ENCODE measurements at regions not wholly inside any gene's neighbourhood (a gene's known extent, or its start where the extent isn't known, plus 50 kb on each side); places are given as distances from the start of the nearest gene placed in this dataset.

DNA sequence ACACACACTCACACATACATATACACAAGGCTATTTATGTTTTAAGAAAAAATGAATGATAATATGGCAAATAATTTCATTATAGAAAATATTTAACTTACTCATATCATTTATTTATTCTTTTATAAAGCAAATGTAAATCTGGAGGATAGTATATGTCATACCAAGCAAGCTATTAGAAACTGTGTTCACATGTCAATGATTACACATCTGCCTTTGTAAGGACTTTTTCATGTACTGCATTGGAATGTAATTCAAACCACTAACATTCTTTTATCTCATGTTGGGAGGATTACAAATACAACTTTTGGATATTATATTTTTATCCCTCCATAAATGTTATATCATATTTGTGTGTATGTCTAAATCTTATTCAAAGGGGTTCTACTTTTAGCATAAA lies 1887.4 kb downstream of the NCAM2 start:
- Histone ChIP-seq H3K27ac (no peak overlapping the region), H3K9me3 (no peaks in the 10 kb centered on the region), H3K36me3 (no peaks in the 10 kb centered on the region), H3K4me1 (no peaks in the 10 kb centered on the region), H3K27me3 (no peaks in the 10 kb centered on the region), H3K4me3 (no peak overlapping the region)
- intact Hi-C loops (cut with DNase I; ENCODE audit: low total_unique reads), result no loop called here
- TF ChIP-seq POLR2AphosphoS5 (IDR thresholded peaks at IDR 0.05), result no peak
- no peak for TF ChIP-seq POLR2A (IDR thresholded peaks at IDR 0.05)
- DNase-seq (ENCODE audit: low spot score in 2 of 2), result no peak

DNA sequence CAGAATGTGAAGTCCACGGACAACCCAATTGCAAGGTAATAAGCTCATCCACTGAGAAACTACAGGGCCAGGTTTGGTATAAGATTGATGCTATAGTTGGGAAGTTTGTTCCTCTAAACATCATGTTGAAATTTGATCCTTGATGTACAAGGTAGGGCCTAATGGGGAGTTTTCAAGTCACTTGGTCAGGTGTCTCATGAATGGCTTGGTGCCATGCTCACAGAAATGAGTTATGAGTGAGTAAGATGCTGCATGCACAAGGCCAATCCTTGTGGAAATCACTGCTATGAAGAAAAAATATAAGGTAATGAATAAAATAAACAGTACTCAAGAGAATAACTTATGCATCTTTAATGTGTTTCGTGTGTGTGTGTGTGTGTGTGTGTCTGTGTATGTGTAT lies 1891.2 kb downstream of the NCAM2 start:
- H3K9me3 ChIP-seq, result no peaks in the 10 kb centered on the region

DNA sequence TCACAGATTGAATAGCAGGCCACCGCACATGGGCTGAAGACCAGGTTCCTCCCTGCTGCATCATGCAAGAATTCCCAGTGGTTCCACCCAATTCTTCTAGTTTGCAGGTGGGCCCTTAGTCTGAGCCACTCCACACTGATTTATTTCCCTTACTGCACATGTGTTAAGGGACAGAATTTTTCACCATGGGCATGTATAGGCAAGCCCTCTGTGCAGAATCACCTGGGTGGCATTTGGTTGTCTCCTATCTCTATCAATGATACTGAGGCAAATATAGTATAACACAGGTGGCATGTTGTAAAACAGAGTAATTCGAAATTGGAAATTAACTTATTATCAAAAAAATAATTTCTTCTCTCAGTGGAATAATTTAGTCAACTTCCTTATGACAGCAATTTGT lies 1892.4 kb downstream of the NCAM2 start:
- intact Hi-C loops (cut with DNase I; ENCODE audit: low total_unique reads), result no loop called here
- H3K36me3 ChIP-seq, result no peaks in the 10 kb centered on the region
- no peak for TF ChIP-seq POLR2AphosphoS5 (IDR thresholded peaks at IDR 0.05)
- TF ChIP-seq POLR2A (IDR thresholded peaks at IDR 0.05), result no peak
- TF ChIP-seq, protein P1, sequence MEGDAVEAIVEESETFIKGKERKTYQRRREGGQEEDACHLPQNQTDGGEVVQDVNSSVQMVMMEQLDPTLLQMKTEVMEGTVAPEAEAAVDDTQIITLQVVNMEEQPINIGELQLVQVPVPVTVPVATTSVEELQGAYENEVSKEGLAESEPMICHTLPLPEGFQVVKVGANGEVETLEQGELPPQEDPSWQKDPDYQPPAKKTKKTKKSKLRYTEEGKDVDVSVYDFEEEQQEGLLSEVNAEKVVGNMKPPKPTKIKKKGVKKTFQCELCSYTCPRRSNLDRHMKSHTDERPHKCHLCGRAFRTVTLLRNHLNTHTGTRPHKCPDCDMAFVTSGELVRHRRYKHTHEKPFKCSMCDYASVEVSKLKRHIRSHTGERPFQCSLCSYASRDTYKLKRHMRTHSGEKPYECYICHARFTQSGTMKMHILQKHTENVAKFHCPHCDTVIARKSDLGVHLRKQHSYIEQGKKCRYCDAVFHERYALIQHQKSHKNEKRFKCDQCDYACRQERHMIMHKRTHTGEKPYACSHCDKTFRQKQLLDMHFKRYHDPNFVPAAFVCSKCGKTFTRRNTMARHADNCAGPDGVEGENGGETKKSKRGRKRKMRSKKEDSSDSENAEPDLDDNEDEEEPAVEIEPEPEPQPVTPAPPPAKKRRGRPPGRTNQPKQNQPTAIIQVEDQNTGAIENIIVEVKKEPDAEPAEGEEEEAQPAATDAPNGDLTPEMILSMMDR (IDR thresholded peaks at IDR 0.05), result no peak
- H3K27ac ChIP-seq, result no peak overlapping the region
- no peaks in the 10 kb centered on the region for H3K4me1 ChIP-seq
- no peak for DNase-seq (ENCODE audit: low spot score in 2 of 2)
- no peaks in the 10 kb centered on the region for H3K9me3 ChIP-seq
- no peaks in the 10 kb centered on the region for H3K27me3 ChIP-seq
- H3K4me3 ChIP-seq, result no peak overlapping the region

More for the DNA sequence above, 1891.2 kb downstream of the NCAM2 start:
- no peaks in the 10 kb centered on the region for H3K4me1 ChIP-seq
- intact Hi-C loops (cut with DNase I; ENCODE audit: low total_unique reads), result no loop called here
- TF ChIP-seq POLR2A (IDR thresholded peaks at IDR 0.05) (no peak), POLR2AphosphoS5 (IDR thresholded peaks at IDR 0.05) (no peak)
- TF ChIP-seq, protein P1 (IDR thresholded peaks at IDR 0.05), result no peak
- no peak overlapping the region for H3K4me3 ChIP-seq
- no peaks in the 10 kb centered on the region for H3K36me3 ChIP-seq
- DNase-seq (ENCODE audit: low spot score in 2 of 2), result no peak
- H3K27me3 ChIP-seq, result no peaks in the 10 kb centered on the region
- H3K27ac ChIP-seq, result no peak overlapping the region

DNA sequence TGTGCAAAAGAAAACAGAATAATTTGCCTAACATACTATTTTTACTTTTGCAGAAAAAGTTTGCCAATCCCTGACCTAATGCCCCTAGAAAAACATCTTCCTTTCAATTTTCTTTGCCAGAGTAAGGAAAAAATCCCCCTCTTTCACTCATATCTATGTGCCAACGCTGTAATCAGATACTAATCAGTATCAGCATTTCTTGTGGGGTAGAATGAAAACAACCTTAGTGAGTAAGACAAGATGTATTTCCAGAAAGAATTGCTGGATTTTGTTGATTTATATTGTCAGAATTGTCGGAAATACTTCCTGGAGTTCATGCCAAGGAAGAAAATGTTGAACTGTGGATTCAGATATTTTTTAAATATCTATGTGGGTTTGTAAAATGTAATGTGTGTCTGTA lies 1893.8 kb downstream of the NCAM2 start:
- intact Hi-C loops (cut with DNase I; ENCODE audit: low total_unique reads), result no loop called here
- Histone ChIP-seq H3K4me3 (no peak overlapping the region), H3K36me3 (no peaks in the 10 kb centered on the region), H3K27me3 (no peaks in the 10 kb centered on the region), H3K9me3 (peaks cover 0 to 6% of the 10 kb centered on the region in 2 donors), H3K4me1 (no peaks in the 10 kb centered on the region), H3K27ac (no peak overlapping the region)
- TF ChIP-seq, protein P1 (IDR thresholded peaks at IDR 0.05), result no peak
- TF ChIP-seq POLR2AphosphoS5 (IDR thresholded peaks at IDR 0.05) (no peak), POLR2A (IDR thresholded peaks at IDR 0.05) (no peak)
- no peak for DNase-seq (ENCODE audit: low spot score in 2 of 2)

DNA sequence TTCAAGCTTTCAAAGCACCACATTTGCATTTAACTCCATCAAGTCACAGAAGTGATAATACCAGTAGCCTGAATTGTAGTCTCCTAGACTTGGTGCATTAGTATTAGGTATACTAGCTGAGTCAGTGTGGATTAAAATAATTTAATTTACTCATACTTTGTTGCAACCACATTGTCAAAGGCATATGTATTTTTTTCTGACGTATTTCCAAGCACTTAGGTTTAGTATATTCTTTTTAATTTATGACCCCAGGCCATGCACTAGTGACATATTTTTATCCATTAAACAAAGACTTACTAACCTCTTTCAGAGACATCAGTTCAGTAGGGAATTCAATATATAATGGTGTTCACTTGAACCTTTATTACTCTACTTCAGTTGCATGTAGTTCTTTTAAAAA lies 1894.5 kb downstream of the NCAM2 start:
- Histone ChIP-seq H3K36me3 (no peaks in the 10 kb centered on the region), H3K27ac (no peak overlapping the region), H3K27me3 (no peaks in the 10 kb centered on the region), H3K4me1 (no peaks in the 10 kb centered on the region), H3K9me3 (peaks cover 0 to 6% of the 10 kb centered on the region in 2 donors), H3K4me3 (no peak overlapping the region)
- no peak for TF ChIP-seq POLR2A (IDR thresholded peaks at IDR 0.05)
- intact Hi-C loops (cut with DNase I; ENCODE audit: low total_unique reads), result no loop called here
- DNase-seq (ENCODE audit: low spot score in 2 of 2), result no peak

DNA sequence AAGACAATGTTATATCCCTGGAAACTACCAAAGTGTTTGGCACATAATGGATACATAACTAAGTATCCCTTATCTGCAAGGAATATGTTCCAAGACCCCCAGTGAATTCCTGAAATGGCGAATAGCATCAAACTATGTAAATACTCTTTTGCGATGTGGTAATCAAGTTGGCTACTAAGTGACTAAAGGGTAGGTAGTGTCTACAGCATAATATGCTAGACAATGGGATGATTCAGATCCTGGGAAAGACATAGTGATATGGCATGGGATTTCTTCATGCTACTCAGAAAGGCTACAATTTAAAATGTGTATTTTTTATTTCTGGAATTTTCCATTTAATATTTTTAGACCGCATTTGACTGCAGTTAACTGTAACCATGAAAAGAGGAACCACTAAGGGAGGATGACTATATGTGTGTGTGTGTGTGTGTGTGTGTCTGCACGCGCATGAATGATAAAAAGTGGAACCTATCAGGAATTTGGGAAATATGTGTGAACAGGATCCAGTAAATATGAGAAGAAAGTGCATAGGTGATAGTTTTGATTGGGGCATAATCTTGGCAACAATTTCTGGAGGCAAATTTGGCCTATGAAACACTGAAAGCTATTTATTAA lies 1899.9 kb downstream of the NCAM2 start:
- Histone ChIP-seq H3K27ac (no peak overlapping the region), H3K27me3 (no peaks in the 10 kb centered on the region), H3K4me1 (no peaks in the 10 kb centered on the region), H3K9me3 (peaks cover 0 to 6% of the 10 kb centered on the region in 2 donors), H3K36me3 (no peaks in the 10 kb centered on the region), H3K4me3 (no peak overlapping the region)
- intact Hi-C loops (cut with DNase I; ENCODE audit: low total_unique reads), result no loop called here
- no peak for TF ChIP-seq POLR2A (IDR thresholded peaks at IDR 0.05)
- no peak for TF ChIP-seq POLR2AphosphoS5 (IDR thresholded peaks at IDR 0.05)
- TF ChIP-seq, protein P1 (IDR thresholded peaks at IDR 0.05), result no peak
- no peak for DNase-seq (ENCODE audit: low spot score in 2 of 2)

Measured in breast epithelium (tissue), 4 donors.